ENCODE measurements at regions not wholly inside any gene's neighbourhood (a gene's known extent, or its start where the extent isn't known, plus 50 kb on each side); places are given as distances from the start of the nearest gene placed in this dataset.
"Not testable (repeated sequence)": the region's sequence is repeated elsewhere in the genome, so short reads cannot be mapped to it uniquely, and the experiment has no call there.

- no peak for DNase-seq
Observed at GRCh38 chr16:16960785-16961184, 510.0 kb downstream of the XYLT1 start.

GRCh38 chr16:16966439-16966838, 504.3 kb downstream of the XYLT1 start:
- no peak for DNase-seq

- DNase-seq = no peak
Observed at GRCh38 chr16:16971042-16971441, 499.7 kb downstream of the XYLT1 start.

- no peak for DNase-seq
Observed at GRCh38 chr16:16972831-16973230, 497.9 kb downstream of the XYLT1 start.

GRCh38 chr16:16973707-16974591, 496.8 kb downstream of the XYLT1 start:
- DNase-seq = no peak

- no peak for DNase-seq
Observed at GRCh38 chr16:16982614-16983013, 488.1 kb downstream of the XYLT1 start.

- DNase-seq = no peak
Observed at GRCh38 chr16:16983582-16983981, 487.2 kb downstream of the XYLT1 start.

DNA sequence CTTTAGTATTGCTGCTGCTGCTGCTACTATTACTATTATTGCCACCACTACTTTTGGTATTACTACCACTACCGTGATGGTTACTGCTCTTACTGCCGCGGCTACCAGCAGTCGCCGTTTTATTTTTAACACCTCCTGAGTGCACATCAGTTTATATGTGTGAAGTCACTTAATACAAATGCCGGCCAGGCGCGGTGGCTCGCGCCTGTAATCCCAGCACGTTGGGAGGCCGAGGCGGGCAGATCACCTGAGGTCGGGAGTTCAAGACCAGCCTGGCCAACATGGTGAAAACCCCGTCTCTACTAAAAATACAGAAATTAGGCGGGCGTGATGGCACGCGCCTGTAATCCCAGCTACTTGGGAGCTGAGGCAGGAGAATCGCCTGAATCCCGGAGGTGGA, 486.7 kb downstream of the XYLT1 start:
- not testable (repeated sequence) for DNase-seq

DNA sequence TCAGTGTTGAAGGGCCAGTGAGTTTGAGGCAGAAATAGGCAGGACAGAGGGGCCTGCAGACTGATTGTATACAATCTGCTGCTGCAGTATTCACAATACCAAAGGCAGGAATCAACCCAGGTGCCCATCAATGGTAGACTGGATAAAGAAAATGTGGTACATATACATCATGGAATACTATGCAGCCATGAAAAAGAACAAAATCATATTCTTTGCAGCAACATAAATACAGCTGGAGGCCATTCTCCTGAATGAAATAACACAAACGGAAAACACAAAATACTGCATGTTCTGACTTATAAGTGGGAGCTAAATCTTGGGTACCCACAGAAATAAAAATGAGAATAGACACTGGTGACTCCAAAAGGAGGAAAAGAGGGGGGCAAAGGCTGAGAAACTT, 485.1 kb downstream of the XYLT1 start:
- DNase-seq = no peak

GRCh38 chr16:16988963-16989362, 481.8 kb downstream of the XYLT1 start:
- no peak for DNase-seq

- DNase-seq = no peak
Observed at GRCh38 chr16:16989368-16989767, 481.4 kb downstream of the XYLT1 start.

- no peak for DNase-seq
Observed at GRCh38 chr16:16991711-16992110, 479.0 kb downstream of the XYLT1 start.

DNA sequence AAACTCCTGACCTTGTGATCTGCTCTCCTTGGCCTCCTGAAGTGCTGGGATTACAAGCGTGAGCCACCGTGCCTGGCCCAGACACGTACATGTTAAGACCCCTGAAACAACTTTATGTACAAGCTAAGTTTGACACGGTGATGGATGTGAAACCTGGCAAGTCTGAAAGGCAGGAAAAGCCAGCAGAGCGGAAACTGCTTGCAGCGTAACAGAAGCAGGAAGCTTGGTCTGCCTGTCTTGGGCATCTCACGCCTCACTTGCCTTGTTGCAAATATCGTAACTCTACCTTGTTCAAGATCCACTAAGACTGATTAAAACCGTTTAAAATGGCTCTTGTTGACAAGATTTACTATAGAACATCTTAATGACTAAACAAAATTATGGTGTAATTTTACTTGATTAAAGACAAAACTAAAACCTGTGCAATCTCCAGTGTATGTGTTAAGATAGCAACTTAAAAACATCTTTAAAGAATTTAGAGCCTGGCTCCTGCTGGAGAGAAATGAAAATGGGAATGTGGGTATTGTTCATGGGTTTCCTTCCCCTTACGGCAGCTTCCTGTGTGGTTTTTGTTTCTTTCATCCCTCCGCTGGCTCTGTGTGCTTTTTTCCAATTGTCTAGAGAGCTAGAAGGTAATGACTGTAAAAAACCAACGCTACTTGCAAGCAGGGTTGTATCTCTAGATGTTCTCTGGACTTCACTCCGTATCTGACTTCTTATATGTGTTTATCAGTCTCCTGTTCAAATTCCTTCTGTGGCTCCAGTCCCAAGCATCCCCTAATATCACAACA, 477.6 kb downstream of the XYLT1 start:
- DNase-seq = no peak

DNA sequence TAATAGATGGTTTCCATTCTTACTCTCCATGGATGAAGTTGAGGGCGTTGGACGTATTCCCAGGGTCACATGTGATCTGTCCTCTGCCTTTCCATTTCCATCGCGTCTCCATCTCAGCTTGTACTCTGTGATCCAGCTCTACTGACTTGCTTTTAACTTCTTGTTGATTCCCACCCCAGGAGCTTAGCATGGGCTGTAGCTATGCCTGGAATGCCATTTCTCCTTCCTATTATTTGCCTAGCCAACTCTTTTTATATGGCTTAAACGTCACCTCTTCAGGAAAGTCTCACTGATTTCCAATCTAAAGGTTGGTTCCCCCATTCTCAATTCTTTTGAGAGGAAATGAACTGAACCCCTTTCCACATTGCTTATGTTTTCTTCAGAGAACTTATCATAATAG, 475.9 kb downstream of the XYLT1 start:
- DNase-seq = no peak

- no peak for DNase-seq
Observed at GRCh38 chr16:16996827-16997226, 473.9 kb downstream of the XYLT1 start.

DNA sequence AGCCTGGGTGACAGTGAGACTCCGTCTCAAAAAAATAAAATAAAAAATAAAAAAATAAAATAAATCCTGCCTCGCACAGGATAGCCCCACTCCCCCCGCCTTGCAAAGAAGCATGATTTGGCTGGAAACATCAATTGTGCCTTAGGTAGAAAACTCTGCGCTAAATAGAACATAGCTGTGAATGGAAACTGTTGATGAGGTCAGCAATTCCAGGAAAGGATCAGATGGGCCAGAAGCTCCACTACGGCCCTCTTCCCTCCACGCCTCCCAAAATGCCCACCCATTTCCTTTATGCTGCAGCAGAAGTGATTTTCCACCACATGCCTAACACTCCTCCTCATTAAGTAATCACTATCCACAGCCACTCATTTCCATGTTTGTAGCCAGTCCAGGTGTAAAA, 473.4 kb downstream of the XYLT1 start:
- no peak for DNase-seq

GRCh38 chr16:17001471-17001870, 469.3 kb downstream of the XYLT1 start:
- DNase-seq = no peak

GRCh38 chr16:17002565-17002964, 468.2 kb downstream of the XYLT1 start:
- DNase-seq = no peak

GRCh38 chr16:17005963-17006362, 464.8 kb downstream of the XYLT1 start:
- not testable (repeated sequence) for DNase-seq

- no peak for DNase-seq
Observed at GRCh38 chr16:17011712-17012111, 459.0 kb downstream of the XYLT1 start.

DNA sequence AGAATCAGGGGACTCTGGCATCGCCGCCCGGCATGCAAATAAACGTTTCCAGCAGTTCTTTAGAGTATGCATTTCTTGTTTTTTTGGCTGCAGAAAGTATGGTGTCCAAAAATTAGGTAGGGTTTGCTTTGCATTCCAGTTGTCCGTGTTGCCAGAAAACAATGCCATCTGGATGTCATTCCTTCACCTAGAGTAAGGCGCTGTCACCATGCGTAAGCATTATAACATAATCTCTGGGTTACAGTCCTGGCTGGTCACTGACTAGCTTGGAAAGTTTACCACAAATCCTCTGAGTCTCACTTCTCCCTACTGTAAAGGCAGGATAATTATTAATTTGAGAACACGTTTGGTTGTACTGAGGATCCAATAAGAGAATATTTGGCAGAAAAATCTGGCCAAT, 457.7 kb downstream of the XYLT1 start:
- no peak for DNase-seq

DNA sequence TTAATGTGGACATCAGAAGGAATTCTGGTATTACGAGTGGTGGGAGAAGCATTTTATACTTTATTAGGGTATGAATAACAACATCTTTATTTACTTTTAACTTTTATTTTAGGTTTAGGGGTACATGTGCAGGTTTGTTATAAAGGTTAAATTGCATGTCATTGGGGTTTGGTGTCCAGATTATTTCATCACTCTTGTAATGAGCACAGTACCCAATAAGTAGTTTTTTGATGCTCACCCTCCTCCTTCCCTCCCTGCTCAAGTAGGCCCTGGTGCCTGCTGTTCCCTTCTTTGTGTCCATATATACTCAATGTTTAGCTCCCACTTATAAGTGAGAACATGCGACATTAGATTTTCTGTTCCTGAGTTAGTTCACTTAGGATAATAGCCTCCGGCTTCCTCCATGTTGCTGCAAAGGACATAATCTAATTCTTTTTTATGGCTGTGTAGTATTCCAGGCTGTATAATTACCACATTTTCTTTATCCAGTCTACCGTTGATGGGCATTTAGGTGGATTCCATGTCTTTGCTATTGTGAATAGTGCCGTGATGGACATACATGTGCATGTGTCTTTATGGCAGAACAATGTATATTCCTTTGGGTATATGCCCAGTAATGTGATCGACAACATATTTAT, 456.2 kb downstream of the XYLT1 start:
- DNase-seq = no peak

- no peak for DNase-seq
Observed at GRCh38 chr16:17015702-17016101, 455.1 kb downstream of the XYLT1 start.

DNA sequence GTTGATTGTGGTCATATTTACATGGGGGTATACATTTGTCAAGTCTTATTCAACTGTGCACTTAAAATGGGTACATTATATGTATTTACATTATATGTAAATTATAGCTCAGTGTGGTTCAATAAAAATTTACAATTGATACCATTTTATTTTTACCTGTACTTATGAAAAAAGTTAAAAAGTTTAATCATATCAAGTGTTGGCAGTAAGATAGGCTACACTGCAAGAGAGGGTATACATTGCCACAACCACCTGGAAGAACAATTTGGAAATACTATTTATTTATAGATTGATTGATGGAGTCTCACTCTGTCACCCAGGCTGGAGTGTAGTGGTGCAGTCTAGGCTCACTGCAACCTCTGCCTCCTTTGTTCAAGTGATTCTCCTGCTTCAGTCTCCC, 453.3 kb downstream of the XYLT1 start:
- DNase-seq = no peak
